Fibroblast of skin of scalp (primary cell): ENCODE measurements at regions not wholly inside any gene's neighbourhood (a gene's known extent, or its start where the extent isn't known, plus 50 kb on each side); places are given as distances from the start of the nearest gene placed in this dataset.

Experiments
- DNase-seq: peaks from one replicate; pipeline ENCODE4 v3.0.0-alpha.2; 2013

DNA sequence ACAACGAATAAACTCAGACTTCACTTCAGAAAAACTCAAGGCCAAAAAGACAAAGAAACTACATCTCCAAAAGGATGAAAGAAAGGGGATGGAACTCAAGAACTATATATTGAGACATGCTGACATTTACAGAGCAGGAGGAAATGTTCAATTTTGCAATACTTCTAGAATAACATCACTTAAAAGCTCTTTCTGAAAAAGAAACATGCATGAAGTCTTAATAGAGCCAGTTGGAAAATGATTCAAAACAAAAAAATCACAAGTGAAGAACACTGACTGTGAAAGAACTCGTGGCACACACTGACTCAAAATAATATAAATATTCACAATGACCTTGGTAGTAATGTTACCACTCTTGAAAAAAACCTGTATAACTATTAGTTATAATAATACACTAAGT, 267.8 kb upstream of the NREP start:
- peak; percentile 52 for DNase-seq

DNA sequence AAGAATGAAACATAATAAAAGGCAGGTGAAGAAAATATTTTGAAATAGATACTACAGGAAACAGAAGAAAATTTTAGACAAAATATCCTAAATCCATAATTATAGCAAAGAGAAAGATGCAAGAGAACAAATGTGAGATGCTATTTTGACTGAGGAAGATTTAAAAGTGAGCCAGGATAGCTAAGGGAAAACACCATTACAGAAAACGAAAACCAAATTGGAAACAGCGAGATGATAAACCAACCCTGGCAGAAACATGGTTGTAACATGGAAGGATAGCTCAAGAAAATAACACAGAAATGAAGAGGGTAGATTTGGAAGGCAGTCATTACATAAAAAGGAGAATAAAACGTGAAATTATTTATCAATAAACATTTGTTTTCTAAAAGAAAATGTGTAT, 267.2 kb upstream of the NREP start:
- no peak for DNase-seq

DNA sequence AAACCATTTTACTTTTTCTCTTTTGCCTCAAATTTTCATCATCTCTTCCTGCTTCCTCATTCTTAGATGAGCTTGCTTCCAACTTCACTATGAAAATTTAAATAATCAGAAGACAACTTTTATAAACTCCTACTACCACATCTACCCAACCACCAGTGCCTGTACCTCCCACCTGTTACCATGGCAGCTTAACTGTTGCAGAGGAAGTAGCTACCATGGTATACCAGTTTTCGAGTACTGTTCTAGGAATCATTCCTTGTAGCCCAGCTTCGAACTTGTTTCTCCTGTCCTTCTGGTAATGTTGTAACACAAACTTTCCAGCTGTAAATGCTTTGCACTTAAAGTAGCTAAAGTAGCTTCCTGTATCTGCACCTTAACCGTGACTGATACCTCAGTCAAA, 266.8 kb upstream of the NREP start:
- DNase-seq, result no peak

DNA sequence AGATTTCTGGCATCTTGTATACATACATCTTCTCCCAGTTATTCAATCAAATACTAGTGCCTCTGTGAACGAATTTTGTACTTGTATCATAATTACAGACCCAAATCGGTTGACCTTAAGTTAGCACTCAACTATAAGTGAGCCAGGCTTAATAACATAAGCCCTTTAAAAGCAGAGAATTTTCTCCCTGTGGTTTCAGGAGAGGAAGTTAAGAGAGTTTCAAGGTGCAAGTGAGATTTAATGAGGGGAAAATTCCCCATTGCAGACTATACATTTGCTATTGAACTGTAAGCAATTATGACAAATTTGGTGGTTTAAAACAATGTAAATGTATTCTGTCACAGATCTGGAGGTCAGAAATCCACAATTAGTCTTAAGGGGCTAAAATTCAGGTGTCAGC, 261.9 kb upstream of the NREP start:
- no peak for DNase-seq

DNA sequence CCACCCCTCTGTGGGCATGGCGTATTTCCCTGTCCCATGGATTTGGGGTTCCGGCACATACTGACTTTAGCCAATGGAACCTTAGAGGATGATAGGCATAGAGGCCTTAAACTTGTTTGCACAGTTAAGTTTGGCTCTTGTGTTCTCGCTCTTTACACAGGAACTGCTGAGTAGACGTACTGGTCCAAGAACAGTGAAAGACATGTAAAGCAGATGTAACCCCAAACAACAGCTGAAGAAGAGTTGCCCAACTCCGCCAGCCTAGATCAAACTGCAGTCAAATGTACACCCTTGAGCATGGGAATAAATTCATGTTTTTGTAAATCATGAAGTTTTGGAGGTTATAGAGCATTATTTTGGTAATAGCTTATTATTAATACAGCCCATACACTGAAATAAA, 260.0 kb upstream of the NREP start:
- DNase-seq, result no peak

DNA sequence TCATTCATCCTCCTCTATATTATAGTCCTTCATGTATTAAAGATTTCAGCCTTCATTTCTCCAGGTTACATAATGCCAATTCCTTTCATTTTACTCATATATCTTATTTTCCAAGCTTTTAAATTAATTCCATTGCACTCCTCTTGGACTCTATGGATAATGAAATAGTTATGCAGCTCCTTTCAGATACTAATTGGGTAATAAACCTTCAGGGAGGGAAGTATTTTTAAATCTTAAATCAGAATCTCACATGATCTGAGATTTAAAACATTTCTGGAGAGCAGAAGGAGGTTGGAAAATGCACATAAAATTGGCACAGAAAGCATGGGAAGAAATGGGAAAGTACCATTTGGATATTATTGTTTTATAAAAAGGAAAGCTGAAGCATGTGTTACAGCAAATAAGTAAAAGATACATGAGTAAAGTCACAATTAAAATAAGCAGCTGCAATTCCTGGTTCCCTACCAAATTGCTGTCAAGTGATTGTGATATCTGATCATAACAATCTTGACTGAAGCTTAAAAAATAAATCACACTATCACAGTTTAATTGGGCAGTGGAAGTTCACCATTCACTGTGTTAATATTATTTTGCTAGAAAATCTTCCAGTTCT, 257.9 kb upstream of the NREP start:
- peak; percentile 73 for DNase-seq

DNA sequence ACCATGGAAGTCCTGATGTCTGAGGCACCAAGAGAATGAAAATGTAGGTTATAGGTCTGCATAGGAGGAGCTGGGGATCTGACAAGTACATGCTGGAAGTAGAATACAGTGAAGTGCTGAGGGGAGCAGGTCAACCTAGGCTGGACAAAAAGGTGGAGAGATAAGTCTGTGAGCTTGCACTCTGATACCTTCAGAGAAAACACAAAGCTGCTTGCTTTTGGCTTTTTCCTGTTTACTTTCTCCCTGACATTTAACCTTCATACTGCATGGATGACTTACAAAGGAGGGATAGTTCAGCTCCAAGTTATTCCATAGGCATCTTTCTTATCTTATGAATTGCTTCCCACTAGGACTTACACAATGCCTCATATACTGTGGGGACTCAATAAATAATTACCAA, 256.7 kb upstream of the NREP start:
- no peak for DNase-seq

DNA sequence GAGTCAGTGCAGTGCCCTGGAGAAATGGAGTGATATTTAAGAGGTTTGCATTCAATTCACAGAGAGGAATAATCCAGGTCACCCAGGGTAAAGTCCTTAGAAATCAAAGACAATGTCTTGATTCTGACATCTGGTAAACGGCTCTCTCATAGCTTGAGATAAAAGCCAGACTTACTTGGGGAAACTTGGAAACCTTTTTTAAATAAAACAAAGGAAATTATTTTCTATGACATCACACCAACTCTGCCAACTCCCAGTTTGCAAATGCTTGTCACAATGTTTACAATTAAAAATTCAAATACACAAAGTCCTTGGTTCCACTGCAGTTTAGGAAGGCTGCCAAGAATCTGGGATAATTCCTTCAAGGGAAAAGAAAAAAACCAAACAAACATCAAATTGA, 255.1 kb upstream of the NREP start:
- DNase-seq, result peak; percentile 57

DNA sequence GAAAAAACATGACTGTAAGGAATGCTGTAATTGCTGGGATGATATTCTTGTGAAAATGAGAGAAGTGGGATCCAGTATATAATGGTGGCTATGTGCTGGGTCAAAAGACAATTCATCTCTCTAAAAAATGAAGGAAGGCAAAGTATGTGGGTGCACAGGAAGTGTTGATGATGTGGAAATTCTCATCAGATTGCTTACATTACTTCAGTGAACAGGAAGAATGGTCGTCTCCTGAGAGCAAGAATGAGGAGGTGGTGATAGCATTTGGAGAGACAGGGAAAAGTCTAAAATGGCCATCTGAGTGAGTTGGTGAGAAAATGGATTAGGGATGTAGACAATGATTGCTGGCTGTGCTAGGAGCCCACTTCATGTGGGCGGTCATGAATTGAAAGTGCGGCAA, 253.5 kb upstream of the NREP start:
- no peak for DNase-seq

DNA sequence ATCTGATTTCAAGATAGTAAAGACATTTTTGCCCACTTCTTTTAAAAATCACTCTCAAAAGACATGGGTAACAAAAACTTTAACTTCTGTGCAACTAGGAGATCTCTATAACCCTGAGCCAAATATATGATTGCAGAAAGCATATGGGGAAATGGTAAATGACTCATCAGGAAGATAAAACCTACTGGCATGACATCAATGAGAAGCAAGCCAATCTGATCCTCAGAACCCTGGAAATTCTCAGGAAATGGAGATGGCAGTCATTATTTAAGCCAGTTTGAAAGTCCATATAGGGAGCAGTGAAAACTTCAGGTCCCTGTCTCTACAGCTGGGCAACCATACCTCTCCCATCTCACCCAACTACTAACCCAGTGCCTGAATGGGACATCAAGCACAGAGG, 249.7 kb upstream of the NREP start:
- peak; percentile 78 for DNase-seq

DNA sequence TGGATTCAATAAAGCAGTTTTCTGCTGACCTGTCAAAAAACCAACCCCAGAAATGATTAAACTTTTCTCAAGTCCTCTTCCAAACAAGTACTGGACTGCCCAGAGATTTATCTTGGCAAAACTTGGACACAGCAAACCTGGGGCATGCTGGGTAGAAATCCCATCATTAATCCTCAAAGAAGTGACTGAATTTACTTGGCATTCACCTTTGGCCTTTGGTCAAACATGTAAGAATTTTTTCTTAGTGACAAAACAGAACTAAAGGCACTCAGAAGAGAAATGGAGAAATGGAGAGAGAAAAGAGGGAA, 248.6 kb upstream of the NREP start:
- DNase-seq, result peak; percentile 94

DNA sequence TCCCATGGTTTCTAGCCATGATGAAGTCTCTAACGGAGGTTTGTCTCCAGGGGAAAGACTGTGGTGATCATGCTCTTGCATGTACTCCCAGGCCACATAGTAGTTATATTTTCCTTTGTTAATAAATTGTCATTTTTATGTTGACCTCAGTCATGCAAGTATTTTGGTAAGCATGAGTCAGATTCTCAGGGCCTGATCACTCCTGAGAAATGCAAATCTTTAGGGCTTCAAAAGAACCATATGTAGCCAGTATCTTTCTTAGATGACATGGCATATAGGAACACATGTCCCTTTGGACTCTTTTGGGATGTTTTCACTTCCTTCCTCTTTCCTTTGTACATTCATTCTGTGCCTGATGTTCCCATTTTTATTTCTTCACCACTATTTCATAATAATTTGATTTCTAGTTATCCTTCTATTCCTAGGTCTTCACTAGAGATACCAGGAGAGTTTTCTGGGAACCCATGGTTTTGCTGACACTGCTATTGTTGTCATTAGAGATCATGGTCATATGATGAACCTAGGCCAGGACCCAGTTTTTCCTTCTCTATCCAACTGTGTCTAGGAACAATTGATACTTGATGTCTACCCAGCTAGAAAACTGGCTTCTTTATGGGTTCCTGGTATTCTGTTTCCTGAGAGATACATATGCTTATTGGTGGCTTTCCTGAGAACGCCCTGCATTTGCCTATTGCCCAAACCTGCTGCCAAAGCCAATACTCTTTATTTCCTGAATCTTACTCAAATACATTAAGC, 248.1 kb upstream of the NREP start:
- DNase-seq, result peak; percentile 96

DNA sequence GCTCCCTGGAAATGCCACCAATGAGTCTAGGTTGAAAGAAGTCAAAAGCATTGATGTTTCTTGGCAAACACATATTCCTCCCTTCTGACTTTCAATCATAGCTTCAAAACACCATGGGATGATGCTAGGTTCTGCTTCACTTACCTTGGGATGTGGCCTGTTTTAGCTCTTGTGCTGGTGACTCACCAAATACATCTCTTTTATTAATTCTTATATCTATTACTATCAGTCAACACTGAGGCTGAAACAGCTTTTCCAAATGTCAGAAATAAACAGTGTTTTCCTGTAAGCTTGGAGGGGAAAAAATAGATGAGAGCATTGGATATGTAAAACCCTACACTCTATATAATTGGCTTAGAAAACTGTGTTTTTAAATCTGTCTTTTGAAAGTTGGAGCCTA, 245.4 kb upstream of the NREP start:
- no peak for DNase-seq

DNA sequence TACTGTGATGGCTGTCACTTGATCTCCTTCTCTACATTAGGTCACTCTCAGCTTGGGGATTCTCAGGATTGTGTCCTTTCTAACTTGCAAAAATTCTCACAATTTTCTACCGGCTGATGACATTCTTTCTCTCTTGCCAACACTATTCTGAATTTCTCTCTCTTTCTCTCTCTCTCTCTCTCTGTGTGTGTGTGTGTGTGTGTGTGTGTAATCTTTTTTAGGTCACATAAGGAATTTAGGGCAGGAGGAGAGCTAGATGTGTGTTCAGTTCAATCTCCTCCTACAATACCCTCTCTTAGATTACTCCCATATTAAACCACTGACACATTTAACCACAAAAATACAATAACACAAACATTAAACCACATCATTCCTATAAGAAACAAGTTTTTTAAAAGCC, 242.3 kb upstream of the NREP start:
- peak; percentile 96 for DNase-seq

DNA sequence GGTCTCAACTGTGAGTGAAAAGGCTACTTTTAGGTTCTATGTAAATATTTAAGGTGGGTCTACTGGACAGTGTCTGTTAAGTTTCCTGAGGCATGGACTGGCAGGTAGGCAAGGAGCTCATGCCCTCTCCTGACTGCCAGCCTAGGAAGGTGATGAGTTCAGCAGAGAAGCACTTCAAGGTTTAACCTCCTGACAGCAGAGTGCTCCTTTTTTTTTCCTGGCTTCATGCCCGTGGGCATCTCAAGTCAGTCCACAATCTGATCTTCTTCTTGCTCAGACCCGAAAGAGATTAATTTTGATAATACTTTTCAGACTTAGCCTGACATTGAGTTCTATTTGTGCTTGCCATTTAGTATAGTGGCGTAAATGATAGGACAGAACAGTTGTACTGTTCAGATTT, 241.9 kb upstream of the NREP start:
- no peak for DNase-seq

DNA sequence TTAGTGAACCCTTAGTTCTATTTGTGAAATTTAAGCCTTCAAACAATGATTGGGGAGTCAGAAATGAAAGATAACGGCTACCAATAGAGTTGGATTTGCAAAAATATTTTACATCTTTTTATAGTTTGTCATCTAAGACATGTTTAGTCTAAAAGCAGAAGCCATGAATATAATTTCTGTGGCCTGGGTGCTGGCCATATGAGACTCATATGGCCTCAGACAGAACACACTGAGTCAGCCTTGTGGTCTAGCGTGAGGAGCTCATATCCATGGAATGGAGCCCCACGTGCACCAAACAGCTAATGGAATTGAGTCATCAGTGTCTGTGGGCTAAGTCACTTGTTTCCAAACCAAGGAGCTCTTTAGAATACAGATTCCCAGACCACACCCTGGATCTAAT, 240.7 kb upstream of the NREP start:
- DNase-seq, result peak; percentile 100

DNA sequence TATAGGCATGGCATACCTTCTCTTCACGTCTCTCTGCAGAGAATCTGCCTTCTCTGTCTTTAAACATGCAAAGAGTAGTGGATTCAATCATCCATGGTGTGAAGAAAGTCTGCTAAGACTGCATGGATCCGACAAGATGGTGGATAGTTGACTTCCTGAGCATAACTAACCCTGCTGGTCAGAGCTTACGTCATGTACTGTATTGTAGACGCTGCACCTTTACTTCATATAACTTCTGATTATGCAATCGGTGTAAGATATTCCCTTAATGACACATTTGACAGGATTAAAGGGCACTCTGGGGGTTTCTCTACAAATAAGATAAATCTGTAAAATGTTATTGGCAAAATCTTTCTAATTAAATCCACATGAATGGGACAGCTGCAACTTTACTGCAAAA, 240.3 kb upstream of the NREP start:
- no peak for DNase-seq

DNA sequence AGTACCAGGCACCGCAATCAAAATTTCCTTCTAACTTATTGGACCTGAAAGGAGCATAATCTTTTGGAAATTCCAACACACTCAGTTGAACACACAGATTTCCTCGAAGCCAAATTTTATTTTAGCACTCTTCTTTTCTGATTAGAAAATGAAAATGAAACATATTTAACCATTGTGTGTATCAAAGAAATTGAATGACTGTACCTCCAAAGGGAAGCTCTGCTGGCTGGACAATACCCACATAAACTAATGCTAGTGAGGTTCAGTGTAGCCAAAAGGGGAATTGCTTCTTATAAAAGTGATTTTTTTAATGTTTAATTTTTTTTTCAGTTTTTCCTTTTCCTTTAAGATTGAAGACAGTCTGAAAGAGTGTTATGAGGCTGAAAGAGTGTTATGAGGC, 239.6 kb upstream of the NREP start:
- no peak for DNase-seq

DNA sequence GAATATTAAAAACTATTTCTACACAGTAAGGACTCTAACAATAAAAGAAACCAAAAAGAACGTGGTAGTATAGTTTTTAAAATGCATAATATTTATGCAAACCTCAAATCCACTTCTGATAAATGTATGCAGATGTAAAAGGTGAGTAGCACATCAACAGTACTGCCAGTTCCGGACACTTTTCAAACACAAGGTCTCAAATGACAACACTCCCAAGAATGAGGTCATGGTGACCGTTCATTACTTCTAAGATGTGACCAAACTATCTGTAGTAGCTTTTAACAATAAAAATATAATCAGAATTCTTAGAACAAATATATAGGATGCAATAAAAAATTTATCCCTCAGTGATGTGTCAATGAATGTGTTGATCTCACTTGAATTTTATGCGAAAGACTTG, 238.7 kb upstream of the NREP start:
- no peak for DNase-seq

DNA sequence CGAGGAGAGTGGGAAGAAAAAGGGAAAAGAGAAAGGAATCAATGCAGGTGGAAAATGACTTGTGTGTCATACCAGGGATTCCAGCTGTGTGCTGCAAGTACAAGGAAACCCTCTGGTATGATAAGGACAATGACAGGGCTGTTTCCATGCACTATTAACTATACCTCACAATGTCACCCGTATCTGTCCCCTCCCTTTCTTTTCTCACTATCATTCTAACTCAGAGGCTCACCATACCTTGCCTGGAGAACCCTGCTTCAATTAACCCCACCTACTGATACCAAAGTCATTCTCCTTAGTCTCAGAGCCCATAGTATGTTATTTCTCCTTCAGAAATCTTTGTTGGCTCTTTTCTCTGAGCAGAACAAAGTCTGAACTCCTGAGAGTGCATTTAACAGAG, 236.2 kb upstream of the NREP start:
- DNase-seq, result no peak

DNA sequence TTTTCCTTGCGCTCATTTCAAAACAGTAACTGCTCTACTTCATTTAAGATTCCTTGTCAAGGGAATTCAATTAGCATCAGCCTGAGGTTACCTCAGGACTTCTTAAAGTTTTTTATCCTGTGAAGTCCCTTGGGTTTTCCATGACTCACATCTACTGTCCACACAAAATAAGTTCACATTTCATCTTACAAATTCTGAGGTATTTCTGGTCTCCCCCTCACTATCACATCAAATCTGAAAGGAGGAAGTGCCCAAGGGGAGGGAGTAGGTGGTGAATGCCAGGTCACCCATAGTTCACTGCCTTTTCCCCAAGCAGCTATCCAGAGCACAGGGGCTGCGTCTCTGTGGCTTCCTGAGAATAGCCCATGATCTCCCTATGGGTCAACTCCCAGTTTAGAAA, 227.1 kb upstream of the NREP start:
- peak; percentile 98 for DNase-seq

DNA sequence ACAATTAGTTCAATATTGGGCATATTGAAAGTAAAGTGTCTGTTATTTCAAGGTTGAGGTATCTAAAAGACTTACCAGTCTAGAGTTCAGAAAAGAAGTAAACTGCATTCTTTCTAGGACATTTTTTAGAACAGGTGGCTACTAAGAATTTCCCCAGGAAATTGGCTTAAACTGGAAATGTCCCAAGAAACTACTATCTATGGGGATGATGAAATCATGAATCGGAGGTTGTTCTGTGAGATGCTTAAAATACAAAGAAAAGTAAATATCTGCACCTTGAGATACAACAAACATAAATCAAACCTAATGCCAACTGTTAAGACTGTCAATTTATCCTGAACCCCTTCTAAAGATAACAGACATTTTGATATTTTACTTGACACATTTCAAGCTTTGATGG, 226.5 kb upstream of the NREP start:
- no peak for DNase-seq

DNA sequence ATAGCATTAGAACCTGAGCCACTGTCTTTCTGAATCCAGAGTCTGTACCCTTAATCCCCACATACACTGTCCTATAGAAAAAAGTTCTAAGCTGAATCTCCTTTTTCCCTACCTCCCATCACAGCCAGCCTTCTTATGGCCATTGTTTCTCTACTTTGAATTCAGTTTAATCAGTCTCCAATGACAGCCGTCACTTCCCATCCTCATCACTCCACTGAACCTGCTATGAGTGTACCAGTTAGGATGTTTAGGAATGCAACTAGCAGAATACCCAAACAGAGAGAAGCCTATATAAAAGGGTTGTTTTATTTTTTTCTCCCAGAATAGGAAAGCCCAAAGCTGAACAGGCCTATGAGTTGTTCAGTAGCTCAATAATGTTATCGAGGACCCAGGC, 220.4 kb upstream of the NREP start:
- DNase-seq, result no peak

DNA sequence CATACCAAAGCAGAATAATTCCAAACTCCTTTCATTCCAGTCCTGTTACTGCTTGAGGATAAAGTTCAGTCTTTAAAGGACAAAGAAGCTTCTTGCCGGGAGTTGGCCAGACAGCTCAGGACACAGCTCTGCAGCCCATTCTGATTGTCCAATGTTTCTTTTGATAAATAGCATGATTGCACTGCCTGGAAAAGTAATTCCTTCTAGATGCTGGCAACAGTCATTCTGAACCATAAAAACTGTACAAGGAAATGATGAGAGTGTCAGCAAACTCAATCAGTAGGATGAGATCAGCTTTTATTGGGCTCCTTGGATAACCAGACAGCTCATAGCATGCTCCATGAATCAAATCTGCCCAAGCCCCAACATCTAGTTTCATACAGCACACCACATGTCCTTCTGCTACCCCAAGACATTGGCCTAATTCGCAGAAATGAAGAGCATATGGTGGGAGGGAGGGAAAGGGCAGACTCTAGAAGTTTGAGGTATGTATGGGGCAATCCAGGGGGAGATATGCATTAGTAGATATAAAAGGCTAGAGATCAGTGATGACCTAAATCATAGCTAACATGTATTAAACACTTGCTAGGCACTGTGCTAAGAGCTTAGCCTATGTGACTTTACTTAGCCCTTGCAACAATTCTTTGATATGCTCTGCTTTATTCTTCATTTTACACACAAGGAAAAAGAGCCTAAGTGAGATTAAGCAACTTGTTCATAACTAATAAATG, 219.9 kb upstream of the NREP start:
- DNase-seq, result peak; percentile 57
